ENCODE measurements at regions not wholly inside any gene's neighbourhood (a gene's known extent, or its start where the extent isn't known, plus 50 kb on each side); places are given as distances from the start of the nearest gene placed in this dataset.

DNA sequence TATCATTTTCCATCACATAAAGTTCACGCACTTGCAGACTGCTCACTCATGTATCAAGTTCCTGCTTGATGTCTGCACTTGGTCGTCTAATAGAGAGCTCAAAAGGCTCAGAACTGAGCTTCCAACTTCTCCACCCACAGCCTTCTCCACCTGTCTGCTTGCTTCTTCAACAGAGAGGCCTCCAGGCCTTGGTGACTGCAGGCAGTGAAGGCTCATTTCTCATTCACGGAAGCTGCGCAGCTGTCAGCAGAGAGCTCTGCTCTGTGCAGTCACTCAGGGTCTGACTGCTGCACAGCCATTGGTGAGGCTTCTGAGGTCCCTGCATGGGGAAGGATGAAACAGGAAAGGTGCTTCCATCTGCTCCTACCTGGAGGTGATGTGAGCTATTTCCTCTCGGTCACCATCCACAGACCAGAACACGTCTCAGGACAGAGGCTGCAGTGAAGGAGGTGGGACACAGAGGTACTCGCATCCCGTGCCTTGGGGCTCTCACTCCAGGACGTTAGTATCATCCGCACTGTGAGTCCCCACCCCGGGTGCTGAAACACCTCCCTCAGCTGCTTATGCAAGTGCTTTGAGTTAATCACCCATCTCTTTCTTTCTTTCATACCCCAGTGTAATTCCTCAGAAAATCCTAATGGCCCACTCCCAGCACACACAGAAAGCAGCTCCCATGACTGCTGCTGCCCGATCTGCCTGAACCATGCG, 126.2 kb downstream of the TMEM18 start:
- DNase-seq (ENCODE audit: low read depth) = no peak

DNA sequence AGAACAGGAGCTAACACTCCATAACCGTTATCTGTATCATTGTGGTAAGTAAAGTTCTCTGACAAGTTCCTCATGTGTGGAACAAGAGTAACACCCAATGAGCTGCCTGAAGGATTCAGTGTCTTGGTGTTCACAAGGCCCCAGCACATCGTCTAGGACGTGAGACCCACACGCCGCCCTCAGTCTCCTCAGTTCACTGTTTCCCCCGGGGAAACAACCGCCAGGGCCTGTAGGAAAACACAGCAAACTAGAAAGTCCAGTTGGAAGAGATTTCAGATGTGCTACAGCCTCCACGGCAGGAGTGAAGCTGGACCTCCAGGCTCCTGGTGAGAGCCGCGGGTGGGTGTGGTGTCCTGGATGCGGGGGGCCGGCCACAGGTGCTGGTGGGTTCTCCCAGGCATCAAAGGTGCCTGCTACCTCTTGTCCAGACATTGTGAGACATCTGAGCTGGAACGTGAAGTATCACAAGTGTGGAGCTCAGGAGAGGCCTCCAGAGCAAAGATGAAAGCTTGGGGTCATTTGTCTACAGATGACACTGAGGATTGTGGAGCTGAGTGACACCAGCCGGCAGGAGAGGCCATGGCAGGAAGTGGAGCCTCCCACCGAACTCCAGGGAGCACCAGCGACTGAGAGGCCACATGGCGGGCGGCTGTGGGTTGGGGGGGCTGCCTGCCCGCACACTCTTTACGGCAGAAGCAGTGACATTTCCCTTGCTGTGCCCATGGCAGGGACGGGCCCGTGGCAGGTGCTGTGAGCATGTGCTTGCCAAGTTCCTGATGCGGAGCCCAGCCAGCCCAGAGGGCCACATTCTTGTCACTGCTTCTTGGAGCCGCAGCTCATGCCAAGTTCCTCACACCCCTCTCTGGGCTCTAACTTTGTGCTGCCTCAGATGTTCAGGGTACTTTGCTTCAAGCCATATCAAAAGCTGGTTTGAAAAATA, 131.2 kb downstream of the TMEM18 start:
- DNase-seq (ENCODE audit: low read depth) = no peak

DNA sequence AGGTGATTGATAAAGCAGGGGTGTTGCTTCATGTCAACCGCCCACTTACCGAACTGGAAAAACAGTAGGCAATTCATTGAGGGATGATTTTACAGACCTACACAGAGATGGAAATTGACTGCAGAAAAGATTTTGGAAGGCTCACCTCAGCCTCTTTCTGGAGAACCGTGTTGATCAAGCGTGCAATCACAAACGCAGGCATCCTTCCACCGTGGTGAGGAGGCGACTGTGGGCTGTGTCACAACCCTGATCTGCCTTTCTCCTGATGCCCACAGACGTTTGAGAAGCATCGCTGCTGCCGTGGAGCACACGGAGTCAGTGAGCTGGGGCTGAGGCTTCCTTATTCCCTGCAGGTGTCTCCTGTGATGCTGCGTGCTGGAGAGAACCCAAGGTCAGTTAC, 132.0 kb downstream of the TMEM18 start:
- DNase-seq (ENCODE audit: low read depth) = no peak

DNA sequence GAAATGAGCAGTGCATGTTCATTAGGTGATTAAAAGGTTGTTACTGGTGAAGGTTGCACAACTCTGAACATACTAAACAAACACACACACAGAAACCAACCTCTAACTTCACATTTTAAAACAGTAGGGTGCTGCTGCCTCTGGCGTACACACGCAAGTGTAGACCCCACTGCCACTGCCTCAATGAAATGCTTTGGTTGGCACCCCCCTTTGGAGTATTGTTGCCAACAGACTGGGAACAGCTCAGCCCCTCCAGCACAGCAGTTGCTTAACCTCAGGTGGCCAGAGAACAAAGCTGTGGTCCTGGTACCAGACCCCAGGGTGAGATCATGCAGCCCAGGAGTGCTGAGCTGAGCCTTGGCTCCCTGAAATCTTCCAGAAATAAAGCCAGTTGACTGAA, 138.6 kb downstream of the TMEM18 start:
- peak; percentile 9 for DNase-seq (ENCODE audit: low read depth)

DNA sequence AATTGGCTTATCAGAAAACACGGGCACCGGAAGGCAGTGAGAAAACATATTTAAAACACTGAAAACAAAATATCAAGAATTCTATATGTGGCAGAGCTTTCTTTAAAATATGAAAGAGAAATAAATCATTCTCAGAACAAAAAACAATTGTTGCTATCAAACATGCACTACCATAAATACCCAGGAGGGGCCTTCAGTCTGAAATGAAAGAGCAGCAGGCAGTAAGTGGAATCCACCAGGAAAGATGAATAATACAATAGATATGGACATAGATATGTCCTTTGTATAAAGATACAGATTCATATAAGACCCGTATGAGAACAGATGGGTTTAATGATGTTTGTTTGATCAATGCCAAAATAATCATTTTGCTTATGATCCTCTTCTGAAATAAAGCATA, 142.0 kb downstream of the TMEM18 start:
- no peak for DNase-seq (ENCODE audit: low read depth)

DNA sequence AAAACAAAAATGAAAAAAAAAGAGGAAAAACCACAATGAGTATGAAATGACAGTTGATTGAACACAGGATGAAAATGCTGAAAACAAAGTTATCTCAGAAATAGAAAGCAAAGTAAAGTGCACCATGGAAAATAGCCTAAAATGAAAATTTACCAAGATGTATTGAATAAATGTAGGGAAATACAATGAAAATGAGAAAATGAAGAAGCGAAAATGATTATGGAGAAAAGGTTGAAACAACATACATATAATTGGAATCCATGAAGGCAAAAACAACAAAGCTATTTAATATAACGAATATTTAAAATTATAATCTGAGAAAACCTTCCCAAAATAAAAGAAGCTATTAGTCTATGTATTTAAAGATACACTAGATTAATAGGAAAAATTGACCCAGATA, 147.4 kb downstream of the TMEM18 start:
- no peak for DNase-seq (ENCODE audit: low read depth)

DNA sequence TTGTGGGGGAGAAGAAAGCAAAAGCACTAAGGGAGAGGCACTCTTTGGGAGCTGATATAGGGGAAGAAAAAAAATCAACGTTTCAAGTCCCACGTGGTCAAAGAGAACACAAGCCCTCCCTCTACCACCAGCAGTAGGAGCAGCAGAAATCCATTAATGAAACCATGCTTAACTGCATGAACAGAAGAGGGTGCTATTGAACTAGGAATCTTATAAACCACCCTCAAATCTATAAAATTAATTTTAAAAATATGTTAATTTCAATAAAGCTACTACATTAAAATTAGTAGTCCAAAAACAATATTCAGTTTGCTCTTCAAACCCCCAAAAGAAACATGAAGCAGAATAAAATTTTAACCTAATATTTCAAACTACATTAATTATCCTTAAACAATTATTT, 147.8 kb downstream of the TMEM18 start:
- DNase-seq (ENCODE audit: low read depth) = peak; percentile 47

DNA sequence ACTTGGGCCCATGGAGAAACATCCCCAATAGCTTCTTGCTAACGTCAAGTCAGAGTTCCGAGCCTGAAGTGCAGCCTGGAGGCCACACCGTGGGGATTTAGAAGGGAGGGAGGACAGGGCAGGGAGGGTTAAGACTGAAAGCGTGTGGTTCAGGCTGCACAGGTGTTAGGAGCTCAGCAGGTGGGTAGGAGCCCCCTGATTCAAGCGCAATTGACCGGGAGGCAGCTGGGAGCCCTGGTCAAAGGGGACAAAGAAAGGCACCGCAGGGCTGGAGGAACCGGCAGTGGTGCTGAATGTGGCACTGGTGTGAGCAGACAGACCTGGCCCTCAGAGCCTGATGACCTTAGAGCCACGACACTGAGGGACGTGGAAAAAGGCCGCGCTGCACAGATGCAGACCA, 149.6 kb downstream of the TMEM18 start:
- DNase-seq (ENCODE audit: low read depth) = no peak

DNA sequence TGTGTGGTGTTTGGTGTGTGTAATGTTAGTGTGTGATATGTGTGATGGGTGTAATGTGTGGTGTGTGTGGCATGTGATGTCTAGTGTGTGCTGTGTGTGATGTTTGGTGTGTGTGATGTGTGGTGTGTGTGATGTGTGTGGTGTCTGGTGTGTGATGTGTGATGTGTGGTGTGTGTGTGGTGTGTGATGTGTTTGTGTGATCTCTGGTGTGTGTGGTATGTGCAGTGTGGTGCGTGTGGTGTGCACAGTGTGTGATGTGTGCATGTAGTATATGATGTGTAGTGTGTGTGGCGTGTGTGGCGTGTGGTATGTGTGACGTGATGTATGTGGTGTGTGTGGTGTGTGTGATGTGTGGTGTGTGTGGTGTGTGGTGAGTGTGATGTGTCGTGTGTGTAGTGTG, 150.3 kb downstream of the TMEM18 start:
- no peak for DNase-seq (ENCODE audit: low read depth)

DNA sequence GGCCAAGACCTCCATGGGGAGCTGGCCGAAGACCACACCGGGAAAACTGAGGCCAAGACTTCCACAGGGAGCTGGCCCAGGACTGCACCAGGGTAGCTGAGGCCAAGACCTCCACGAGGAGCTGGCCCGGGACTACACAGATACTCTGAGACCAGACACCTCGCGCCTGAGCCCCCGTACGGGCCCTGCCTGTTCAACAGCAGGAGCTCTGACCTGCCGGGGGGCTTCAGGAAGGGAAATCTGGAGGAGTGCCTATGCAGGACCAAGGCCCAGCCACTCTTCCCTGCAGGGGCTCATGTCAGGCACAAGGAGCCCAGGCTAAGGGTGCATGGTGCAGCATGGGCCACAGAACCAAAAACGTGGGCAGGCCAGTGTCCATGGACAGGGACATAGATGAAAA, 151.6 kb downstream of the TMEM18 start:
- DNase-seq (ENCODE audit: low read depth) = no peak

DNA sequence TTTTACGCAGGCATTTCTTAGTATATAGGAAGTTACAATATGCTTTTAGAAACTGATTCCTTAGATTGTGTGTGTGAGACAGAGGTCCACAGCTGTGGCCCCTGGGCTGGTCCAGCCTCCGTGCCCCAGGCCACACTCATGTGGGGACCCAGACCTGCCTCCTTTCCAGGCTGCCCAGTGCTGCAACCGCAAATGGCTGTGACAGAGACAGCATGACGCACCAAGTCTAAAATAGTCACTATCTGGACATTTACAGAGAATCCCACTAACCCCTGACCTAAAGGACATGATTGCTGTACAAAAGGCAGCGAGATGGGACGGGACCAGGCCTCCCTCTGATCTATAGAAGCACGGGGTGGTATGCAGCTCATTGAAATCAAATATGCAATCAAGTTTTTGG, 152.2 kb downstream of the TMEM18 start:
- no peak for DNase-seq (ENCODE audit: low read depth)

DNA sequence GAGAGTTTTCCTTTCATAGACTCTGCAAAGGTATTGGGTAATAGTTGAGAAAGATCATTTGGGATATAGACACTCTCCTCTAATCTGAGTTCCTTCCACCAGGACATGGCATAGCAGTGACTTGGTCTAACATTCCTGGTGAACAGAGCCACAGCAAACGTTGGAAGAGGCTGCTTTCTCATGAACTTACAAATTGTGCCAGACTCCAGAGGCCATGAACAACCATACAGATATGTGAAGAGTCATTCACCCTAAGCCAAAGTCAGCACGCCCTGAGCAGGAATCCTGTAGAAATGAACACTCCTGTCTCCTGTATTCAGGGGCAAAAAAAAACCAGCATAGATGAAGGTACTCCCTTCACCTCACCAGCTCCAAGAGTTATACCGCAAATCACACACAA, 152.8 kb downstream of the TMEM18 start:
- DNase-seq (ENCODE audit: low read depth) = peak; percentile 13

DNA sequence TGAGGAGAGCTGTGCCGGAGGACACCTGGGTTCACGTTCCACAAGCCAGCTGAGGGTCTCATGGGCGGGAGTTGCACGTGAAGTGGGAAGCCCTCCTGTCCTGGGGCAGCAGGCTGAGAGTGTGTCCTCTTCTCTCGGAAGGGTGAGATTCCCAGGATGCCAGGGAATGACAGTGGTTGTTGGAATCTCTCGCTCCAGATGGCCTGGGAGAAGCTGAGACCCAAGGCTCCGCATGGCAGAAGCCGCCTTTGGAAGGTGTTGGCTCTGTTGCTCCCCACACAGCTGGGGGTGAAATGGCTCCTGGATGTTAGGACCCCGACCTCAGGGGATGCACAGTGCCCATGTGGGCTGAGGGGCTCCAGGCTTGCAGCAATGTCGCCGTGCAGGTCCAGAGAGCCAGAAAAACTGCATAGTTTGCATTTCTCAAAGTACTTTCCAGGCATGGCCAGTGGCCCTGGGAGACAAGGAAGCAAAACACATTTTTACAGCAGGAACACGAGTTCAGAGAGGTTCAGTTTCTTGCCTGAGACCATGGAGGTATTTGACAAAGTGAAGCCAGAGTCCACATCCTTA, 153.4 kb downstream of the TMEM18 start:
- no peak for DNase-seq (ENCODE audit: low read depth)

DNA sequence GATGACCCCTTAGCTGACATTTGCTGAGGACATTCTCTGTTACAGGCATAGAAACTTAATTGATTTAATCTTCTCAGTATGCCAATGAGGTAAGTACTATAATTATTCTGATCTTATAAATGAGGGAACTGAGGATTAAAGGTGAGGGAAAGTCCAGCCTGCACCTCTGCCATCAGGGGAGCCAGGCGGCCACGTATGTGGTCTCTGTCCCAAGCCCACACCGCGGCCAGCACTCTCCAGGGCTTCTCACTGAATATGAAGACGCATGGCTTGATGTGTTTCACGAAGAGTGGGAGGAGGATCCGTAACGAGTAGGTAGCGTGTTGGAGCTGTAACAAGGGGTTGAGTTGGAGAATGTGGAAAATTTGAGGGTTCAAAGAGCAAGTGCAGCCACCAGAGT, 154.4 kb downstream of the TMEM18 start:
- no peak for DNase-seq (ENCODE audit: low read depth)

DNA sequence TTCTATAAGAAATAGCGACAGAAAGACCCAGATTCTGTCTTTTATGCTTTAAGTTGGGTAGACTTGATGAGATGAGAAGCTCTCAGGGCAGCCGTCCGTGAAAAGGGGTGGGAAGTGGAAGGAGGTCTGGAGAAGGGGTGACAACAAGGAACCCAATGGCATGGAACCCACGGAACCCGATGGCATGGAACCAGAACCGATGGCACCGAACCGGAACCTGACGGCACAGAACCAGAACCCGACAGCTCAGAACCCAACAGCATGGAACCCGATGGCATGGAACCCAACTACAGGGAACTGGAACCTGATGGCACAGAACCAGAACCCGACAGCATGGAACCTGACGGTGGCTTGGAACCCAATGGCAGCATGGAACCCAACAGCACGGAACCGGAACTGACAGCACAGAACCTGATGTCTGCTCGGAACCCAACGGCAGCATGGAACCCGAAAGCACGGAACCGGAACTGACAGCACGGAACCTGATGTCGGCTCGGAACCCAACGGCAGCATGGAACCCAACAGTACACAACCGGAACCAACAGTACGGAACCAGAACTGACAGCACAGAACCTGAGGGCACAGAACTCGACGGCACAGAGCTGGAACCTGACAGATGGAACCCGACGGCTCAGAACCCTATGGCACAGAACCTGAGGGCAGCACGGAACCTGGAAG, 155.2 kb downstream of the TMEM18 start:
- no peak for DNase-seq (ENCODE audit: low read depth)

DNA sequence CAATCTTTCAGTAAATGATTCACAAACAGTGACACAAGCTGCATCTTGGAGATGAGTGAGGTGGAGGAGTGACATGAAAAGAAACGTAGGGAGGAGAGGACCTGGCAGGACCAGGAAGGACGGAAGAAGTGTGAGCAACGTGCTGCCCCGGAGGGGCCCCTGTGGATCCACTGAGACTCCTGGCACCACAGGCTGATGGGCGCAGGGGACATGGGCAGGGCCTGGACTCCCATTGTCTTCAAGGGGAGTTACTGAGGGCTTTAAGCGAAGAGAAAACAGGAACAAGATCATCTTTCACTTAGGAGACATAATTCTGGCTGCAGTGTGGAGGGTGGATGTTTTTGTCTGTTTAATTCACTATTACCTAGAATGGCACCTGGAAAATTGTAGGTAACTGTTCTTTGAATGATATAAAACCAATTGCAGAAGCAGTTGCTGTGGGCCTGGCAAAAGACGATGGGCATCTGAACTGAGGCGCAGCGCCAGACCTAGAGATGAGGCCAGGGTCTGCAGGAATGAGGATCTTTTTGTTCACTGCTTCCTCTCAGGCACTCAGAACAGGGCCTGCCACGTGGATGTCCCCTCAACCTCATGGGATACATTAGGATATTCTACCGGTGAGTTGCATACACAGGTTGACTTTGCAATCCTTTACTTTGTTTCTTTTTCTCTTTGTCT, 156.4 kb downstream of the TMEM18 start:
- no peak for DNase-seq (ENCODE audit: low read depth)

DNA sequence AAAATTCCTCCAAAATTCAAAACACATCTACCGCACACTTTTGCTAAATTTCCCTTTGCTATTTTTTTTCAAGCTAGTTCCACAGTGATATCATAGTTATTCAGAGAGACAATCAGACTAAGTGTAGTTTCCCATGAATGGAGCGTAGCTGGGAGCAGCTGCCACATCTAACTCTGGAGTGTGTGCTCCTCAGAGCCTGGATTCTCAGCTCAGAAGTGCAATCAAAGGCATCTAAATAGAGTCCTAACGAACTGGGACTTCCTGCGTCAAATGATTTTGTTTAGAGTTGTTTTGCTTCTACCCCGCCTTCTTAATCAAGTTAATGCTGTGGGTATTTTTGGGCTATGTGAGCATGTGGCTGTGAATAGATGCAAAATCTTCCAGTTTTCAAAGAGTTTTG, 160.3 kb downstream of the TMEM18 start:
- DNase-seq (ENCODE audit: low read depth) = no peak

DNA sequence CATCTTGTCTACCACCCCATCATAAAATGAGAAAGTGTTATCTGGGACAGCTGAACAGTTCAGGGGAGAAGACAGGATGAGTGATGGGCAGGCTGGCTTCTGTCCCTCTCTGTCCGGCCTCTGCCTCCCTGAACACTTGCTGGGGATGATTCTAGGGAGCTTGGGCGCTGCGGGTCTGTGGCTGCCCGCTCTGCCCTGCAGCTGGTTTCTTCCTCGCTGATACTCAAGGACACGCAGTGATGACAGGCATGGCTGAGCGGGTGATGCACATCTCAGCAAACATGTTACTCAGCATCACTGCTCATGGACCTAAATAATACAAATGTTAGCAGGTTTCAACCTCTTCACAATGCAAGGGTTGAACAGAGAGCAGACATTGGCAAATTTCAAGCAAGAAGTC, 161.1 kb downstream of the TMEM18 start:
- DNase-seq (ENCODE audit: low read depth) = no peak

DNA sequence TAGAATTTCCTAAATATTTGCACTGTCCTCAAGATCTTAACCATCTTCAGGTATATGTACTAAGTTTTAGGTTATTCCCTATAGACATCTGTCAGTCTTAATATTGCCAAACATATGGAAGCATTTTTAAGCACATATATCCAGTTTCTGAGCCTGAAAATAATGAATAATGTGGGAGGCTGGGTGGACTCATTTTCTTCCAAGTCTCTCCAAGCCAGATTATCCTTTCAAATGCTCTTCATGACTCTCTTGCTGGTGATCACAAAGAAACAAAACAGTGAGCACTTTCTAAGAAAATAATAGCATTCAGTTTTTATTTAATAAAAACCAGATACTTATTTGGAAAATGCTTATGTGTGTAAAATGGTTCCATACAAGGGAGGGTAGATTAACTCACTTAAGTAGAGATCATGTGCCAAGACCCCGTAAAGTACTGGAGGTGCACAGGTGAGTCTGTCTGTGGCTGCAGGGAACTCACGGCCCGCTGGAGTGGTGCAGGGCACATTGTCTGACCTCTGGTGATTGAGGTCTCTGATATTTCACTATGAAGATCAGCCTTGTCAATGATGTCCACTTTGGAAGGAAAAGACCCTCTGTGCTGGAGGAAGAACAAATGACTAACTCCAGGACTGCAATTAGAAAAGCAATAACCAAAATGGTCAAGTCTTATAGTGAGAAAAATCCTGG, 161.6 kb downstream of the TMEM18 start:
- DNase-seq (ENCODE audit: low read depth) = no peak

DNA sequence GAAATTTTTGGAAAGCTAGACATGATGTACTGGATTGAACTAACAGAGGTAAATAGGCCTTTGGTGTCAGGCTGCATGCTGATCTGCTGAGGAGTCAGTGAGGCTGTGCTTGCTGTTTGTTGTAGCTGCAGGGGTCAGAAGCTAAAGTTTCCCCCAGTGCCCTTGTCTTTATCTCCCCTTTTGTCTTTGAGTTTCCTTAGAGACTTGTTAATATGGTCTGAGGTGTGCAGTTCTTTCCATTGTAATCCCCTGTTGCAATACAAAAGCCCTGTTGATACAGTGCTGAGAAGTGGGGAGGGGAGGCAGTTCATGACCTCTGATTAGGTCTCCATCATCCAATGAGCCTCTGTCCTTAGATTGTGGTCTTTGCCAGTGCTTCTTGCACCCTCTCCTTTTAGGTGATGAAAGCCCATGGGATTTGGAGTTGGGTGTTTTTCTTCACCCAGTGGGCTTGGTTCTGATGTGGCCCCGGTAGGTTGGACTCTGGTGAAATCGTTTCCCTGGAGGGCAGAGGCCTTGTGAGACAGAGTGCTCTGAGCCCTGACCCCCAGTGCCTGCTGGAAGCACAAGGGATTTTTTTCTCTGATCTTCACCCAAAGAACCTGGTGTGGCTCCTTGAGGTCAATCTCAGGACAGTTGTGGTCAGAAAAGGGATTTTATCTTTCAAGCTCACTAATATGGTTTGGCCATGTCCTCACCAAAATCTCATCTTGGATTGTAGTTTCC, 163.1 kb downstream of the TMEM18 start:
- no peak for DNase-seq (ENCODE audit: low read depth)

DNA sequence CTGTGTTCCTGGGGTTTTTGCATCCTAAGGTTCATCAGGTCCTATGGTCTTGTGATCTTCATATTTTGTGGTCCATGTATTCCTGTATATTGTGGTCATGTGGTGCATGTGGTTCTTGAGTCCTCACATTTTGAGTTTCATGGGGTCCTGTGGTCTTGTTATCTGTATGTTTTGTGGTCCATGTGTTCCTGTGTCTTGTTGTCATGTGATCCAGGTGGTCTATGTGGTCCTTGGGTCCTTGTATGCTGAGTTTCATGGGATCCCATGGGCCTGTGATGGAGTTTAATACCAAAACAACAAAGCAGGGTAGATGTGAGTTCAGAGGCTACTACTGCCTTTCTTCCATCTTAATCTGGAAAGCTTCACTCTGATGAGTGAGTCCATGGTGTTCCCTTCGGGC, 166.4 kb downstream of the TMEM18 start:
- DNase-seq (ENCODE audit: low read depth) = no peak
